Skeletal muscle satellite cell (primary cell): ENCODE measurements at regions not wholly inside any gene's neighbourhood (a gene's known extent, or its start where the extent isn't known, plus 50 kb on each side); places are given as distances from the start of the nearest gene placed in this dataset.
A peak's percentile ranks its signal among the peaks of the same experiment; 100 is the strongest.
"Not testable (repeated sequence)": the region's sequence is repeated elsewhere in the genome, so short reads cannot be mapped to it uniquely, and the experiment has no call there.

Source experiments
- H3K27me3 ChIP-seq: 2 replicates; pipeline ENCODE4 v1.7.0; 2013; ENCODE audit warnings: low read length; ENCODE audit not compliant: control insufficient read depth, insufficient read depth
- H3K36me3 ChIP-seq: 2 replicates; pipeline ENCODE4 v1.7.0; 2013; ENCODE audit warnings: mild to moderate bottlenecking, control low read depth, low read length; ENCODE audit not compliant: insufficient read depth
- H3K4me1 ChIP-seq: 2 replicates; pipeline ENCODE4 v1.7.0; 2013; ENCODE audit warnings: low read length; ENCODE audit not compliant: control insufficient read depth, insufficient read depth
- H3K4me2 ChIP-seq: 2 replicates; pipeline ENCODE4 v1.7.0; 2013; ENCODE audit warnings: mild to moderate bottlenecking, low read length
- H3K4me3 ChIP-seq: 2 replicates; pipeline ENCODE4 v1.7.0; 2013; ENCODE audit warnings: low read length
- H3K9ac ChIP-seq: 2 replicates; pipeline ENCODE4 v1.7.0; 2013; ENCODE audit warnings: mild to moderate bottlenecking, low read depth, low read length, moderate library complexity
- H3K9me3 ChIP-seq: replicated peaks from 2 replicates; pipeline ENCODE4 v1.7.0; 2013; ENCODE audit warnings: mild to moderate bottlenecking, control low read depth, low read length

DNA sequence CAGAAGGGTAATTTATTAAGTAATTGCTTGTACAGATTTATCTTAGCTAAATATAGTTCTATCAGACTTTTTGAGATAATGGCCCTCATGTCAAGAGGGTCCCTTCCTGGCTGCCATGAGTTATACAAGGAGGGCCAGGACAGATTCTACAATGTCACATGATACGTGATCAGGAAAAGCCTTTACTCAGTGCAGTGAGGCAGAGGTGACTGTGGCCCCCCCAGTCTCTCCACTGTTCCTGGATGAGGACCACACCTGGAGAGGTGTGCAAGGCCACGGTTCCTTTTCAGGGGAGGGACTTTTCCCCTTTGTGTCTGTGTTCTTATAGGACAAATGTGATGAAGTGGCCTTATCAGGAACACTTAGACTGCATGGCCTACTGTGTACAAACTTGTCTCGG lies 54.3 kb upstream of the LRCH1 start:
- H3K9me3 ChIP-seq, result no peaks in the 10 kb centered on the region
- no peak overlapping the region for H3K4me3 ChIP-seq
- H3K36me3 ChIP-seq, result no peaks in the 10 kb centered on the region
- H3K27me3 ChIP-seq, result peaks cover 2% of the 10 kb centered on the region
- no peak overlapping the region for H3K9ac ChIP-seq
- H3K4me2 ChIP-seq, result no peak overlapping the region
- no peaks in the 10 kb centered on the region for H3K4me1 ChIP-seq

DNA sequence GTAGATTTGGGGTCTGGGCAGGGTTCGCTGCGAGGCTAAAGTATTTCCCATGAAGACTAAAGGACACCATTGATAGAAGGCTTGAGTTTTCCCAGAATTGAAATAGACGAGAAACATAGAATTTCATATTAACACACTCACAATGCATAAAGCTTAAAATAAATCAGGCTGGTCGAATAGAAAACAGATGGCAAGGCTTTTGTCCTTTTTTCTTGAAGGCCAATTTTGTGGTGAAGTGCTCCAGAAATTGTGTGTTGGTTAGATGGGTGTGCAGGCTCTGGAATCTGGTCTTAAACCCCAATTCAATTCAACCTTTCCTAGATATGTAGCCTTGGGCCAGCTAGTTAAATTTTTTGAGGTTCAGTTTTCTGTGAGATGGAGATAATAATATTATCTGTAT lies 56.9 kb upstream of the LRCH1 start:
- H3K27me3 ChIP-seq, result peaks cover 5% of the 10 kb centered on the region
- H3K4me3 ChIP-seq, result no peak overlapping the region
- no peak overlapping the region for H3K9ac ChIP-seq
- H3K4me1 ChIP-seq, result no peaks in the 10 kb centered on the region
- no peak overlapping the region for H3K4me2 ChIP-seq
- H3K36me3 ChIP-seq, result no peaks in the 10 kb centered on the region
- no peaks in the 10 kb centered on the region for H3K9me3 ChIP-seq

DNA sequence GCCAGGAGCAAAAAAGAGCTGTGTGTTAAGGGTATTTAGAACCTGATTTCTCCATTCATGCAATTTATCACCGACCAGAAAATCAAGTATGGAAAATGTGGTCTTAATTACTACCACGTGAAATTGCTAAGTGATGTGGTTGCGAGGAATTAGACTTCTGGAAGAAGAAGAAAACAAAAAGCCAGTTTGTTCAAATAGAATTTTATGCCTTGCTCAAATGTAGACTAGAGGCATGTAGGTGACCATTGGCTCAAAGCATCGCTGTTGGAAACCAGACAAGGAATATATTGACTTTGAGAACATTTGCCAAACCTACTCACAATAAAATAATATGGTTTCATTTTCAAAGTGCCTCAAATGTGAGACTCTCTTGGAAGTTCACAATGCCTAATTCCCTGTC lies 57.3 kb upstream of the LRCH1 start:
- Histone ChIP-seq H3K9me3 (no peaks in the 10 kb centered on the region), H3K27me3 (peaks cover 5% of the 10 kb centered on the region), H3K9ac (no peak overlapping the region), H3K36me3 (no peaks in the 10 kb centered on the region), H3K4me3 (no peak overlapping the region), H3K4me2 (no peak overlapping the region), H3K4me1 (no peaks in the 10 kb centered on the region)

- Histone ChIP-seq H3K27me3 (peaks cover 5% of the 10 kb centered on the region), H3K4me1 (peaks cover 5% of the 10 kb centered on the region), H3K4me3 (no peak overlapping the region), H3K9me3 (no peaks in the 10 kb centered on the region), H3K9ac (no peak overlapping the region), H3K36me3 (no peaks in the 10 kb centered on the region), H3K4me2 (no peak overlapping the region)
These were observed 57.9 kb upstream of the LRCH1 start for GRCh38 chr13:46495066-46495465.

DNA sequence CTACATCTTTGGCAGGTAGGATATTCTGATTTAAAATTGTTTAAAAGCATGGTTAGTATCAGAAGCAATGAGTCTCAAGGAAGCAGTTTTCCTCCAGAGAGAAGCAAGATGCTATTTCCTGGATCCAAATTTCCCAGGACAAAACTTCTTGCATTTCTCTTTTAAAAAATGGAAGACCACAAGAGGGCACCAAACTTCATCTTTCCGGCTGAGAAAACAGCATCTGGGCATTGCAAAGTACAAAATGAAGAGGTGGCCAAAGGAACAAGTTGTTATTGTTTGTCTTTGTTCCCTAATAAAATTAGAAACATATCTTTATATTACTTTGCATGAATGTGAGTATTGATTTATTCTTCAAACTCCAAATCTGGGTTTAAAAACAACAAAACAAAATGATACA lies 60.0 kb upstream of the LRCH1 start:
- Histone ChIP-seq H3K9me3 (no peaks in the 10 kb centered on the region), H3K9ac (no peak overlapping the region), H3K4me2 (no peak overlapping the region), H3K4me1 (peaks cover 16% of the 10 kb centered on the region), H3K4me3 (no peak overlapping the region), H3K27me3 (peaks cover 3% of the 10 kb centered on the region), H3K36me3 (no peaks in the 10 kb centered on the region)

GRCh38 chr13:46491641-46492040 lies 61.3 kb upstream of the LRCH1 start:
- H3K9ac ChIP-seq, result no peak overlapping the region
- H3K9me3 ChIP-seq, result no peaks in the 10 kb centered on the region

GRCh38 chr13:46490713-46491112 lies 62.3 kb upstream of the LRCH1 start:
- not testable (repeated sequence) for H3K36me3 ChIP-seq, H3K9me3 ChIP-seq, H3K9ac ChIP-seq, H3K4me2 ChIP-seq, H3K27me3 ChIP-seq, H3K4me3 ChIP-seq
- H3K4me1 ChIP-seq, result peaks cover 16% of the 10 kb centered on the region

More at GRCh38 chr13:46491641-46492040, 61.3 kb upstream of the LRCH1 start:
- no peak overlapping the region for H3K4me3 ChIP-seq
- no peaks in the 10 kb centered on the region for H3K36me3 ChIP-seq
- H3K4me1 ChIP-seq, result peaks cover 16% of the 10 kb centered on the region
- H3K27me3 ChIP-seq, result peaks cover 3% of the 10 kb centered on the region
- no peak overlapping the region for H3K4me2 ChIP-seq

DNA sequence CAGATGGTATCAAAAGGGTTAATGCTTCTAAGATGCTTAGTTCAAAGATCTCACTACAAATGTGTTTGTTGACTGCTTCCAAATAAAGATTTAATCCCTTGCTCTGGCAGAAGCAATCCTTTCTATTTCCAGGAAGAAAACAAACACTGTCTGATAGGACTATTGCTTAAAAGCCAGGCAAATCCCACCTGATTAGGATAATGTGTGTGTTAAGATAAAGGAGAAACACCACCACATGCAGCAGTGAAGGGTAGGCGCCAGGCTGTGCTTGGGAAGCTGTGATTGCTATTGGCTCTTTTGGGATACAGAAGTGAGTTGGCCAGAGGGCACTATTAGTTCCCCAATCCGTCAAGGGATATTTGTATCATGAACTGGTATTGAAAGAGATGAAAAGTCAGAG lies 62.8 kb upstream of the LRCH1 start:
- Histone ChIP-seq H3K4me2 (peak overlapping the region; percentile 56), H3K4me3 (peak overlapping the region; percentile 27), H3K9me3 (peaks cover under 1% of the 10 kb centered on the region), H3K9ac (peak overlapping the region; percentile 19), H3K27me3 (peaks cover 3% of the 10 kb centered on the region), H3K36me3 (no peaks in the 10 kb centered on the region), H3K4me1 (peaks cover 16% of the 10 kb centered on the region)

- peaks cover 3% of the 10 kb centered on the region for H3K27me3 ChIP-seq
- peak overlapping the region; percentile 75 for H3K4me2 ChIP-seq
- peaks cover 16% of the 10 kb centered on the region for H3K4me1 ChIP-seq
- H3K4me3 ChIP-seq, result peak overlapping the region; percentile 51
- H3K36me3 ChIP-seq, result no peaks in the 10 kb centered on the region
- peaks cover 4% of the 10 kb centered on the region for H3K9me3 ChIP-seq
- peak overlapping the region; percentile 19 for H3K9ac ChIP-seq
These were observed 63.4 kb upstream of the LRCH1 start for GRCh38 chr13:46489586-46490023.

- H3K4me3 ChIP-seq, result no peak overlapping the region
- H3K4me1 ChIP-seq, result peaks cover 16% of the 10 kb centered on the region
- no peak overlapping the region for H3K4me2 ChIP-seq
- H3K27me3 ChIP-seq, result peaks cover 3% of the 10 kb centered on the region
- no peak overlapping the region for H3K9ac ChIP-seq
- peaks cover 13% of the 10 kb centered on the region for H3K9me3 ChIP-seq
- H3K36me3 ChIP-seq, result no peaks in the 10 kb centered on the region
These were observed 65.2 kb upstream of the LRCH1 start for GRCh38 chr13:46487748-46488147.

- Histone ChIP-seq H3K9ac (no peak overlapping the region), H3K27me3 (peaks cover 5% of the 10 kb centered on the region), H3K4me2 (no peak overlapping the region), H3K36me3 (no peaks in the 10 kb centered on the region), H3K4me3 (no peak overlapping the region), H3K4me1 (peaks cover 16% of the 10 kb centered on the region), H3K9me3 (peaks cover 15% of the 10 kb centered on the region)
These were observed 66.7 kb upstream of the LRCH1 start for GRCh38 chr13:46486270-46486669.

- Histone ChIP-seq H3K36me3 (no peaks in the 10 kb centered on the region), H3K4me1 (peaks cover 8% of the 10 kb centered on the region), H3K9ac (no peak overlapping the region), H3K4me2 (no peak overlapping the region), H3K4me3 (no peak overlapping the region), H3K27me3 (peaks cover 5% of the 10 kb centered on the region), H3K9me3 (peaks cover 15% of the 10 kb centered on the region)
These were observed 68.4 kb upstream of the LRCH1 start for GRCh38 chr13:46484561-46484960.
